Ramos (cell line): ENCODE measurements at regions not wholly inside any gene's neighbourhood (a gene's known extent, or its start where the extent isn't known, plus 50 kb on each side); places are given as distances from the start of the nearest gene placed in this dataset.

ENCODE experiments used
- in situ Hi-C: fragments of 300-500 bp; cut with MboI; formaldehyde crosslinking; loops from one replicate; pipeline ENCODE4 v1.14.3; 2022; ENCODE audit warnings: low sequenced_read_pairs; ENCODE audit not compliant: unreplicated experiment

DNA sequence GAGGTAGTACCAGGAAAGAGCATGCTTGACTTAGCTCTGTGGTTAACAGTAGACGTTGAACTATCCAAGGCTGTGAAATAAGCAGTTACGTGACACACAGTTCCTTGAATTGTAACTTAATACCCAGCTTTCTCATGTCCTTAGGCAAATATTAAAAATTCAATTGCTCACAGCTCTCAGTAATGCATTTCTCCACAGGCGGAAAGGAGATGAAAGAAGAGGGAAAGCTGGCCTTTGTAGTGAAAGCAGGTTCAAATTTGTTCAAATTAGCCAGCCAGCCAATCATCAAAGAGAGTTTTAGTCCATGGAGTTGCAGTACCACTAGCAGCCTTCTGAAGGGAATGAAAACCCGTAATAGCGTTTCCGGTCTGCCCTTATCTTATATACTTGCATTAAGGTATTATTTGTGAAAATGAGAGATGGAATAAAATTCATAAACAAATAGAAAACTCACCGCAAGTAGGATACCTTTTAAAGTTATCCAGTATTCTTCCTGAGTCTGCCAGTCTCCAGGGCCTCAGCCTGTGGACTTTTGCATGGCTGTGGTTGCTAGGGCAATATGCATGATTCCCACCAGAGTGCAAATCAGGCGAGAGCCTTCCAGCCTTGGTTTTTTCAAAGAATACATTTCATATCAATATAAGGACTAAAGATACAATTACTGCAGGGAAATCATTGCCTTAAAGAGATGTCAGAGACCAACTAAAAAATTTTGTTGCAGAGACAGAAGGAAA is 795.5 kb downstream of the TNS3 start:
- in situ Hi-C loops, result no loop called here

DNA sequence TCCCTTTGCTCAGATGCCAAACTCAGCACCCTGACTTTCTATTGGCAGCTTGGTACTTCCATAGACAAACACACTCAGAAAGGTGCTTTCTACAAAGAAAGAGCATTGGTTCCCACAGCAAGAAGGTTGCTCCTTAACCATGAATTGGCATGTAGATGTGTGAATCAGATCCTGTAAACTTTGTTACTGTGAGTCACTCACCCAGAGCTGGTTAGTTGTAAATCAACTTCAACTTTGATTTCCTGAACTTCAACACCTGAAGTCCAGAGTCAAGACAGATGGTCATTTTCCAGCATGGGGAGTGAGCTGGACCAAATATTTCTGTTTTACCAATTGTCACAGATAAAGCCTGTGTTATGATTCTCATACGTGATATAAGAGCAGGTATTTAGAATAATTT is 797.2 kb downstream of the TNS3 start:
- in situ Hi-C loops, result no loop called here

GRCh38 chr7:46781901-46782439 is 799.9 kb downstream of the TNS3 start:
- in situ Hi-C loops, result no loop called here

- in situ Hi-C loops, result no loop called here
Measured at GRCh38 chr7:46776790-46777189, 805.1 kb downstream of the TNS3 start.

GRCh38 chr7:46775776-46776175 is 806.1 kb downstream of the TNS3 start:
- in situ Hi-C loops, result no loop called here

- in situ Hi-C loops, result no loop called here
Measured at GRCh38 chr7:46775020-46775419, 806.9 kb downstream of the TNS3 start.

DNA sequence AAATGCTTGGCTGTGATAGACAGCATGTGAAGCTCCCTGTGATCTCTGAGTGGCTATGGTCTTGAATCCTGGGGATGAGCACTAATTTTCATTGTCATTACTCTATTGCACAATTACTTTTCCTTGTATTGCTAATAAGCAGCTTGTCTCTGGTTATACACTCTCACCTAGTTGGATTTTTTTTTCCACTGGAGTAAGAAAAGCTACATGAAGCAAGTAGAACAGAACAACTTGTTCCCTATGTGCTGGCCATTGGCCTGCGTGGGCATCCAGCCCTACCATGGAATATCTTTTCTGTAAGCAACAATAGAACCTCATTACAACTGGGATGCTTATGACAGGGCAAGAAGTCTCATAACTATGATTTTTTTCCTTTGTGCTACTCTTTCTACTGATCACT is 807.4 kb downstream of the TNS3 start:
- in situ Hi-C loops, result no loop called here

- in situ Hi-C loops, result no loop called here
Measured at GRCh38 chr7:46772776-46773175, 809.1 kb downstream of the TNS3 start.

GRCh38 chr7:46767071-46767470 is 814.8 kb downstream of the TNS3 start:
- in situ Hi-C loops, result no loop called here

- in situ Hi-C loops, result no loop called here
Measured at GRCh38 chr7:46764100-46764936, 817.6 kb downstream of the TNS3 start.

DNA sequence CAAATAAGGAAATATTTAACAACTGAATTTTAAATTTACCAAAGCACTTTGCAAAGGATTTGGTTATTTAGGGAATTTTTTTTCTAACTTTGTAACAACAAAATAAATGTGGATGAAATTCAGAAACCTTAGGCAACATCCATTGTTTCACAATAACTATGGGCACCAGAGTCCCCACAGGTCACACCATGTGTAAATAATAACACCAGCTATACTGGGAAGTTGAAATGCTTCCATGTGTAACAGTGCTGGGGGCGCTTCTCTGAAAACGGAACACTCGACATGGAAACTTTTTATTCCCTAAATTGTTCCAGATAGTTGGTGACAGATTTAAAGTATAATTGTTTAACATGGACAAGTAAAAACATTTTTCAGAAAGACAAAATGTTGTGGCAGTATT is 818.6 kb downstream of the TNS3 start:
- in situ Hi-C loops, result no loop called here

DNA sequence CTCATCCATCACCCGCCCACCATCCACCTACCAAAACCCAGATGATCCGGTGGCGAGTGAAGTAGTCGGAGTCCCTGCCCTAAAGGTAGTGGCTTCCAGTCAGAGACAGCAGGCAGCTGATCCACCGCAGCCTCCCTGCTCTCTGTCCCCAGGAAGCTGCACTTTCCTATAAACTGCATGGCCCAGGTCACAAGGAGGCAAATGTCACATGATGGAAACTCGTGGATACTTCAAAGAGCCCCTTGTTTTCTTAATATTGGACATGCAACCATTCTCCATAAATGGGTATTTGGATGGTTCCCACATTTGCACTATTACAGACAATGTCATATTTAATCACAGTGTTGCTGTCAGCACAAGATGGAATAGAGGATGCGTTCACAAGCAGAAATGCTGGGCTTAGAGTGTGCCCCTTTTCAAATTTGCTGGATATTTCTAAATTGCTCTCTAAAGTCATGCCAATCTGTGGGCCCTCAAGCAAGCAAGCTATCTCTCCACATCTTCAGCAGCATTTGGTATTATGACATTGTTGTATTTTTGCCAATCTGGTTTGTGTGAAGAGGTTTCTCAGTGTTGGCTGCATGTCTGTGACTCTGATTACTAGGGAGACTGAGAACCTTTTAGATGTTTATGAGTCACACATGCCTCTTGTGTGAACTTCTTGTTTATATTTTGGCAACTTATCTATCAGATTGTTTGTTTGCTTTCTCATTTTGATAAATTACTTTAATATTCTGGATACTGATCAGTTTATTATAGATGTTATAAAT is 822.0 kb downstream of the TNS3 start:
- in situ Hi-C loops, result no loop called here

- in situ Hi-C loops, result no loop called here
Measured at GRCh38 chr7:46756996-46757395, 824.9 kb downstream of the TNS3 start.

DNA sequence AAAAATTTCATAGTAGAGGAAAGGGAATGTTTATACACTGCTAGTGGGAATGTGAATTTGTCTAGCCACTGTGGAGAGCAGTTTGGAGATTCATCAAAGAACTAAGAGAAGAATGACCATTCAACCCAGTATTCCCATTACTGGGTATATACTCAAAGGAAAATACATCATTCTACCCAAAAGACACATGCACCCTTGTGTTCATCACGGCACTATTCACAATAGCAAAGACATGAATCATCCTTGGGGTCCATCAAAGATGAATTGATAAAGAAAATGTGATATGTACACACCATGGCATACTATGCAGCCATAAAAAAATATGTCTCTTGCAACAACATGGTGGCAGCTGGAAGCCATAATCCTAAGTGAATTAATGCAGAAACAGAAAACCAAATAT is 825.7 kb downstream of the TNS3 start:
- in situ Hi-C loops, result no loop called here

GRCh38 chr7:46755120-46756034 is 826.5 kb downstream of the TNS3 start:
- in situ Hi-C loops, result no loop called here

GRCh38 chr7:46754140-46754720 is 827.7 kb downstream of the TNS3 start:
- in situ Hi-C loops, result no loop called here

DNA sequence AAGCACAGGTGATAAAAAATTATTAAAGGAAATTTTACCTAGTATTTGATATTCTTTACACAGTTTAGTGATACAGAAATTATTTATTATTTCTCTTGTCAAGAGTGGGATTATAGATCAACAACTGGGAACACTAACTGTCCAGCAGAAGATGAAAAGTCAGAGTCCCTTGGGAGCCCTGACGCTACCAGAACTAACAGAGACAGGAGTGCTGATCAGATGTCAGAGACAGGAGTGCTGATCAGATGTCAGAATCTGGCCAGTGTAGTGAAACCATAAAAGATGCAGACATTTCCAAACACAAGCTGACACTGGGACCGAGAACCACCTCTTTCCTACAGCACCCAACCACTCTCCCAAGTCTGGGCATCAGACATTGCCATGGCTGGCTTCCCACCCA is 828.2 kb downstream of the TNS3 start:
- in situ Hi-C loops, result no loop called here

DNA sequence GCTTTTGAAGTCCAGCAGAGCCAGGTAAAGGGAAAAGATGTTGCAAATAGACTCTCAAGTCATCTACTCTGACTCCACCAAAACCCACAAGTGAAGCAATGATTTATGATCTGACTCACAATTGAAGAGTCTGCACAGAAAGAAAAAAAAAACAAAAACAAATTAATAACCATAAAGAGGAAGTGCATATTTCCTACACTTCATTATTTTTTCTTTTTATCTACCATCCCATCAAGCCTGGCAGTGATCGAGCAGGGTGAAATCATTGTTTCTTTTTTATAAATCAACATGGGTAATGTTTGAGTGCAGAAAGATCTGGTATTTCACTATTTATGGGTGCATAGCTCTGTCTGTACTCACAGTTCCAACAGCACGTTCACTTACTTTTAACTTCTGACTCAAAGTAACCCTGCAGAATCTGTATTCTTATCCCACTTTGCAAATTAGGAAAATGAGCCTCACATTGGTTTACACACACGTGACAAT is 829.0 kb downstream of the TNS3 start:
- in situ Hi-C loops, result no loop called here
